K562 (cell line): ENCODE measurements at regions not wholly inside any gene's neighbourhood (a gene's known extent, or its start where the extent isn't known, plus 50 kb on each side); places are given as distances from the start of the nearest gene placed in this dataset.
A peak's percentile ranks its signal among the peaks of the same experiment; 100 is the strongest.

ENCODE experiments used
- ATAC-seq: fragments of 200-7000 bp; cut with Tn5 transposase; 3 replicates; pipeline ENCODE4 v1.9.1; 2020; ENCODE audit warnings: moderate library complexity
- BruUV-seq: library from RNA; stranded (reverse); fragments of 400-500 nt; replicated peaks from 2 replicates; lab custom pipeline; 2021; lab: Mats Ljungman, UMichigan
- CTCF ChIA-PET: fragments of 300-600 bp; formaldehyde crosslinking; extraction: SDS; loops from one replicate; lab custom pipeline; 2021; ENCODE audit warnings: low intra/inter-chr PET ratio; lab: Yijun Ruan, JAX
- POLR2A ChIA-PET: fragments of 300-600, 350-650 bp; sonication (Branson Sonifier 250); formaldehyde crosslinking; extraction: SDS; loops from one replicate; lab custom pipeline; 2021; ENCODE audit warnings: antibody characterized with exemption, inconsistent platforms; lab: Yijun Ruan, JAX
- DNase-seq, 4 experiments: peaks; one replicate each; pipeline versions ENCODE4 v3.0.0 to v3.0.0-alpha.2; 2011 to 2018; ENCODE audit warnings: low spot score in 3 of 4, mixed read lengths in 3 of 4; ENCODE audit errors: extremely low read depth in 1 of 4
- FAIRE-seq: peaks from 2 replicates; lab custom pipeline; 2011; peaks lifted over from hg19 to GRCh38; lab: Jason Lieb, UNC
- H2AFZ ChIP-seq: 2 replicates; pipeline ENCODE4 v1.6.0; 2011; ENCODE audit warnings: low read depth, low read length, control low read depth, inconsistent platforms
- H3K27ac ChIP-seq: fragments of 200-600 bp; 3 replicates; pipeline ENCODE4 v1.8.0; 2011; ENCODE audit warnings: low read depth, mild to moderate bottlenecking, control low read depth, inconsistent platforms, low read length, moderate library complexity, mixed read lengths; ENCODE audit errors: extremely low read depth
- H3K27me3 ChIP-seq, 2 experiments: fragments of 300-600 bp in 1 of 2; 2 replicates in 1 of 2; 3 replicates in 1 of 2; pipeline versions ENCODE4 v1.6.0 to v1.8.0; 2011; ENCODE audit warnings: inconsistent platforms in 2 of 2, low read length in 2 of 2, mild to moderate bottlenecking in 1 of 2, mixed read lengths in 1 of 2, moderate library complexity in 1 of 2; ENCODE audit not compliant: control insufficient read depth in 2 of 2, insufficient read depth in 2 of 2
- H3K36me3 ChIP-seq: fragments of 300-600 bp; 3 replicates; pipeline ENCODE4 v1.8.0; 2011; ENCODE audit warnings: mild to moderate bottlenecking, low read length, inconsistent platforms; ENCODE audit not compliant: control insufficient read depth, insufficient read depth
- H3K4me1 ChIP-seq, 2 experiments: fragments of 200-600 bp in 1 of 2; replicated peaks in 1 of 2; 2 replicates in 1 of 2; 3 replicates in 1 of 2; pipeline versions ENCODE4 v1.5.1 to v1.8.0; 2011; ENCODE audit warnings: inconsistent platforms in 2 of 2, low read length in 2 of 2, mild to moderate bottlenecking in 1 of 2, mixed read lengths in 1 of 2, moderate library complexity in 1 of 2; ENCODE audit not compliant: control insufficient read depth in 2 of 2, insufficient read depth in 2 of 2
- H3K4me2 ChIP-seq: 2 replicates; pipeline ENCODE4 v1.6.1; 2011; ENCODE audit warnings: low read length, control low read depth, inconsistent platforms, mixed read lengths; ENCODE audit not compliant: insufficient read depth
- H3K4me3 ChIP-seq: fragments of 200-600 bp; sonication (generic), shearing (Covaris generic); 2 replicates; pipeline ENCODE4 v1.5.1; 2016; ENCODE audit warnings: control low read depth, inconsistent platforms
- H3K79me2 ChIP-seq: fragments of 200-600 bp; 3 replicates; pipeline ENCODE4 v1.8.0; 2011; ENCODE audit warnings: low read length, inconsistent platforms; ENCODE audit not compliant: control insufficient read depth, insufficient read depth
- H3K9ac ChIP-seq, 2 experiments: 2 replicates each; pipeline versions ENCODE4 v1.6.0 to v1.6.1; 2011; ENCODE audit warnings: low read depth in 2 of 2, low read length in 2 of 2, control low read depth in 1 of 2, inconsistent platforms in 1 of 2, mild to moderate bottlenecking in 1 of 2, mixed read lengths in 1 of 2; ENCODE audit not compliant: insufficient read depth in 1 of 2
- H3K9me1 ChIP-seq: one replicate; pipeline ENCODE4 v1.6.0; 2011; ENCODE audit warnings: inconsistent platforms, mild to moderate bottlenecking, low read length, moderate library complexity; ENCODE audit not compliant: control insufficient read depth, insufficient read depth
- H3K9me3 ChIP-seq: replicated peaks from 2 replicates; pipeline ENCODE4 v1.5.1; 2011; ENCODE audit warnings: low read depth, low read length, inconsistent platforms; ENCODE audit not compliant: control insufficient read depth, insufficient read depth
- H4K20me1 ChIP-seq: replicated peaks from 2 replicates; pipeline ENCODE4 v1.6.1; 2011; ENCODE audit warnings: low read length, inconsistent platforms, mixed read lengths; ENCODE audit not compliant: control insufficient read depth, insufficient read depth
- ARID1B ChIP-seq: fragments of 450-650 bp; IDR thresholded peaks from 2 replicates; pipeline ENCODE4 v1.6.1; 2016; ENCODE audit warnings: antibody characterized with exemption, mild to moderate bottlenecking, inconsistent platforms
- CBFA2T2 ChIP-seq: fragments of 450-650 bp; conservative IDR thresholded peaks from 2 replicates; pipeline ENCODE4 v1.6.1; 2017; ENCODE audit warnings: mild to moderate bottlenecking
- CBFA2T3 ChIP-seq: fragments of 450-650 bp; IDR thresholded peaks from 2 replicates; pipeline ENCODE4 v1.6.1; 2017
- FOXJ2 ChIP-seq: fragments of 200-800 bp; sonication (Bioruptor generic); IDR thresholded peaks from 2 replicates; pipeline ENCODE4 v1.6.1; 2016; ENCODE audit warnings: missing genetic modification characterization, missing compliant biosample characterization
- HDAC1 ChIP-seq, 2 experiments: fragments of 450-650 bp; IDR thresholded peaks; 2 replicates each; pipeline ENCODE4 v1.6.1; 2016 to 2017; ENCODE audit warnings: inconsistent platforms in 1 of 2, mild to moderate bottlenecking in 1 of 2, moderate library complexity in 1 of 2
- KDM1A ChIP-seq, 2 experiments: fragments of 450-650 bp; IDR thresholded peaks; 2 replicates each; pipeline ENCODE4 v1.6.1; 2016; ENCODE audit warnings: mild to moderate bottlenecking in 2 of 2
- NUFIP1 ChIP-seq: fragments of 450-650 bp; IDR thresholded peaks from 2 replicates; pipeline ENCODE4 v1.6.1; 2018; ENCODE audit not compliant: partially characterized antibody
- RCOR1 ChIP-seq, 2 experiments: IDR thresholded peaks; 2 replicates each; pipeline ENCODE4 v1.6.1; 2012; ENCODE audit warnings: low read depth in 2 of 2, low read length in 2 of 2, borderline replicate concordance in 1 of 2, improper control_type of control experiment in 1 of 2
- STAT5A ChIP-seq: IDR thresholded peaks from 2 replicates; pipeline ENCODE4 v1.6.1; 2012; ENCODE audit warnings: low read length, inconsistent platforms, borderline replicate concordance
- TAL1 ChIP-seq: fragments of 450-650 bp; IDR thresholded peaks from 2 replicates; pipeline ENCODE4 v1.6.1; 2016; ENCODE audit warnings: mild to moderate bottlenecking
- TEAD4 ChIP-seq, 2 experiments: sonication (generic) in 1 of 2; formaldehyde crosslinking in 1 of 2; IDR thresholded peaks; 2 replicates each; pipeline versions ENCODE4 v1.6.1 to v1.8.0; 2012 to 2022; ENCODE audit warnings: borderline replicate concordance in 1 of 2, inconsistent platforms in 1 of 2, low read length in 1 of 2, mild to moderate bottlenecking in 1 of 2, missing genetic modification reagents in 1 of 2
- ZNF197 ChIP-seq: fragments of 200-800 bp; sonication (Bioruptor generic); IDR thresholded peaks from 2 replicates; pipeline ENCODE4 v1.6.1; 2016; ENCODE audit warnings: low read depth, missing genetic modification characterization, missing compliant biosample characterization
- ZNF224 ChIP-seq: sonication (generic); formaldehyde crosslinking; IDR thresholded peaks from 2 replicates; pipeline ENCODE4 v1.8.0; 2022; ENCODE audit warnings: mild to moderate bottlenecking, missing genetic modification reagents
- WGBS: fragments of 100-300 bp; shearing (Covaris generic); methylation state at CpG from one replicate; pipeline ENCODE4 v1.1.6; 2016; ENCODE audit warnings: low coverage, mixed read lengths; ENCODE audit not compliant: insufficient coverage; ENCODE audit errors: missing lambda C conversion rate; 5-methylcytosine and 5-hydroxymethylcytosine counted together
- in situ Hi-C: fragments of 300-500 bp; cut with MboI; formaldehyde crosslinking; loops from 4 replicates; pipeline ENCODE4 v1.15.0; 2018; ENCODE audit warnings: inconsistent platforms, mixed read lengths
- intact Hi-C: fragments of 100-400 bp; cut with micrococcal nuclease; formaldehyde crosslinking; loops from 2 replicates; pipeline ENCODE4 v1.14.2; 2022

DNA sequence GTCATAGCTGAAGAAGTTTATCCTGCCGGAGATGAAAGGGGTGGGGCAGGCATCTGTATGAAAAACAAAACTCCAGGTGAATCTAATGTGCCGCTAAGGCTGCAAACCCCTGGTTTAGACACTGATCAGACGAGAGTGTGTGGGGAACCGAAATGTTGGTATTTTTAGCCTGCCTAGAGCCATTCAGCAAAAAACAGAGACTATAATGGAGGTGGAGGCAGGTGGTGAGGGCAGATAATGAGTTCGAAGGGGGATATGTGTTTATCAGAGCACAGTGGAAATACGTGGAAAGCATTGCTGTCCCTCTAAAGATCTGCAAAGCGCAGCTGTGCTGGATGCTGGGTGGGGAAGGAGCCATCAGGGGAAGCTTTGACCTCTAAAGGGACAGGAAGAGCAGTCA lies 127.5 kb upstream of the WSCD1 start (continued):
- TF ChIP-seq ZNF197 (CRISPR knock-in tag) (no peak), ARID1B (peak; percentile 83), ZNF224 (CRISPR knock-in tag) (no peak)

GRCh38 chr17:5943232-5943631 lies 126.9 kb upstream of the WSCD1 start:
- BruUV-seq = no TSS peak

More at GRCh38 chr17:5943232-5943631, 126.9 kb upstream of the WSCD1 start:
- Histone ChIP-seq H3K4me3 (no peak overlapping the region), H3K27ac (no peak overlapping the region; the same call in 2 of the 3 replicates), H4K20me1 (no peaks in the 10 kb centered on the region), H3K27me3 (peaks cover 0 to 6% of the 10 kb centered on the region in 2 experiments; a peak in 2 of 5 replicates), H3K79me2 (no peaks in the 10 kb centered on the region), H3K9ac (no peak overlapping the region), H3K9me3 (no peaks in the 10 kb centered on the region), H3K9me1 (no peaks in the 10 kb centered on the region), H2AFZ (no peak overlapping the region), H3K4me2 (peak overlapping the region; percentile 18; the same call in 1 of the 2 replicates), H3K36me3 (no peaks in the 10 kb centered on the region), H3K4me1 (peaks cover 0 to 7% of the 10 kb centered on the region in 2 experiments; a peak in 3 of 5 replicates)
- FAIRE-seq = no peak
- ChIA-PET CTCF (no interaction called here), POLR2A (interaction anchor here (0.7 to 1.1 kb wide), 2 partner anchors 10 to 12 kb away, joined by 3 read pairs; no protein-coding TSS in a partner anchor)
- in situ Hi-C loops = no loop called here
- intact Hi-C loops = no loop called here
- DNase-seq = peak; percentile 31 to 50 (median 38)
- whole genome bisulfite sequencing = 0% methylated on average over 6 of the region's 7 CpGs
- no peak for TF ChIP-seq NUFIP1
- peak; percentile 57 for TF ChIP-seq TAL1
- TF ChIP-seq CBFA2T2 = peak; percentile 78
- peak; percentile 79 for TF ChIP-seq CBFA2T3
- peak; percentile 70 for TF ChIP-seq TEAD4 (IDR thresholded peaks at IDR 0.05; ENCODE audit: low read length)
- TF ChIP-seq TEAD4 (CRISPR knock-in tag; IDR thresholded peaks at IDR 0.05; ENCODE audit: borderline replicate concordance) = no peak
- TF ChIP-seq STAT5A = 0 out of 2 replicates have a peak, but pooled peaks have one; percentile 2
- no peak for TF ChIP-seq FOXJ2
- 0 out of 4 replicates have a peak, but pooled peaks of 1 of the 2 experiments have one; percentile 12 for TF ChIP-seq HDAC1 (IDR thresholded peaks at IDR 0.05)
- peak in 1 of 2 experiments; percentile 55; a peak in 1 of 4 replicates for TF ChIP-seq RCOR1 (IDR thresholded peaks at IDR 0.05; ENCODE audit: borderline replicate concordance in 1 of 2, low read depth in 2 of 2, low read length in 2 of 2)
- peak; percentile 75 to 84 for TF ChIP-seq KDM1A (IDR thresholded peaks at IDR 0.05)
- ATAC-seq = no peak; the same call in 1 of the 3 replicates
